T-cell (primary cell): ENCODE measurements at regions not wholly inside any gene's neighbourhood (a gene's known extent, or its start where the extent isn't known, plus 50 kb on each side); places are given as distances from the start of the nearest gene placed in this dataset.

ENCODE experiments used
- ATAC-seq, 4 experiments: fragments of 200-7000 bp in 3 of 4; fragments of 150-1000 bp in 1 of 4; cut with Tn5 transposase; replicated peaks in 1 of 4; 1 replicate in 3 of 4; 2 replicates in 1 of 4; pipeline ENCODE4 v1.10.0; 2021; ENCODE audit warnings: moderate library complexity in 3 of 4, mild to moderate bottlenecking in 2 of 4, moderate number of reproducible peaks in 1 of 4
- CTCF ChIA-PET, 2 donors: fragments of 300-600 bp; sonication (Branson Sonifier 250); formaldehyde crosslinking; loops; one replicate each; lab custom pipeline; 2022; ENCODE audit warnings: antibody characterized with exemption in 2 of 2; lab: Charles Lee
- POLR2A ChIA-PET, 2 donors: fragments of 300-600 bp; sonication (Branson Sonifier 250); formaldehyde crosslinking; loops; one replicate each; lab custom pipeline; 2022; ENCODE audit warnings: antibody characterized with exemption in 2 of 2; lab: Charles Lee
- DNase-seq, 35 experiments: peaks; one replicate each; pipeline versions ENCODE4 v3.0.0 to v3.0.0-alpha.2; 2013 to 2023
- H3K27ac ChIP-seq: one replicate; pipeline ENCODE4 v1.5.1; 2013; ENCODE audit warnings: low read length
- H3K27me3 ChIP-seq, 2 experiments: replicated peaks in 1 of 2; 1 replicate in 1 of 2; 2 replicates in 1 of 2; pipeline versions ENCODE4 v1.6.1 to v1.7.0; 2013; ENCODE audit warnings: low read length in 1 of 2, mixed read lengths in 1 of 2; ENCODE audit not compliant: control insufficient read depth in 2 of 2, insufficient read depth in 2 of 2; ENCODE audit errors: extremely low read depth in 1 of 2
- H3K36me3 ChIP-seq, 2 donors: 1 replicate in 1 of 2; 2 replicates in 1 of 2; pipeline versions ENCODE4 v1.6.1 to v1.7.0; 2013; ENCODE audit warnings: low read length in 1 of 2; ENCODE audit not compliant: control insufficient read depth in 2 of 2, insufficient read depth in 1 of 2; ENCODE audit errors: extremely low read depth in 1 of 2
- H3K4me1 ChIP-seq, 2 experiments: 1 replicate in 1 of 2; 2 replicates in 1 of 2; pipeline versions ENCODE4 v1.6.1 to v1.7.0; 2013; ENCODE audit warnings: low read length in 2 of 2, mixed read lengths in 1 of 2; ENCODE audit not compliant: insufficient read depth in 2 of 2, control insufficient read depth in 1 of 2; ENCODE audit errors: extremely low read depth in 1 of 2
- H3K4me3 ChIP-seq, 2 donors: 1 replicate in 1 of 2; 2 replicates in 1 of 2; pipeline versions ENCODE4 v1.5.1 to v1.7.0; 2013; ENCODE audit warnings: mild to moderate bottlenecking in 2 of 2, low read length in 1 of 2, moderate library complexity in 1 of 2; ENCODE audit not compliant: control insufficient read depth in 1 of 2; ENCODE audit errors: extremely low read depth in 1 of 2
- H3K9me3 ChIP-seq: 2 replicates; pipeline ENCODE4 v1.7.0; 2013
- H3K27ac Mint-ChIP-seq, 2 donors: one replicate each; pipeline ENCODE4 v1.8.0; 2020 to 2021; ENCODE audit warnings: mild to moderate bottlenecking in 2 of 2, mixed read lengths in 2 of 2
- H3K27me3 Mint-ChIP-seq, 2 donors: one replicate each; pipeline ENCODE4 v1.8.0; 2021 to 2022; ENCODE audit warnings: mixed read lengths in 2 of 2
- H3K36me3 Mint-ChIP-seq: one replicate; pipeline ENCODE4 v1.8.0; 2021; ENCODE audit warnings: mixed read lengths
- H3K4me1 Mint-ChIP-seq, 3 donors: one replicate each; pipeline ENCODE4 v1.8.0; 2020 to 2022; ENCODE audit warnings: mixed read lengths in 3 of 3, mild to moderate bottlenecking in 1 of 3
- H3K4me3 Mint-ChIP-seq, 3 donors: one replicate each; pipeline ENCODE4 v1.8.0; 2020 to 2022; ENCODE audit warnings: mild to moderate bottlenecking in 3 of 3, mixed read lengths in 3 of 3, moderate library complexity in 3 of 3
- H3K9me3 Mint-ChIP-seq, 3 donors: one replicate each; pipeline ENCODE4 v1.8.0; 2020 to 2022; ENCODE audit warnings: mixed read lengths in 3 of 3
- WGBS: methylation state at CpG from one replicate; pipeline ENCODE4 v1.1.5; 2013; ENCODE audit warnings: missing lambda C conversion rate; ENCODE audit not compliant: insufficient coverage; 5-methylcytosine and 5-hydroxymethylcytosine counted together

DNA sequence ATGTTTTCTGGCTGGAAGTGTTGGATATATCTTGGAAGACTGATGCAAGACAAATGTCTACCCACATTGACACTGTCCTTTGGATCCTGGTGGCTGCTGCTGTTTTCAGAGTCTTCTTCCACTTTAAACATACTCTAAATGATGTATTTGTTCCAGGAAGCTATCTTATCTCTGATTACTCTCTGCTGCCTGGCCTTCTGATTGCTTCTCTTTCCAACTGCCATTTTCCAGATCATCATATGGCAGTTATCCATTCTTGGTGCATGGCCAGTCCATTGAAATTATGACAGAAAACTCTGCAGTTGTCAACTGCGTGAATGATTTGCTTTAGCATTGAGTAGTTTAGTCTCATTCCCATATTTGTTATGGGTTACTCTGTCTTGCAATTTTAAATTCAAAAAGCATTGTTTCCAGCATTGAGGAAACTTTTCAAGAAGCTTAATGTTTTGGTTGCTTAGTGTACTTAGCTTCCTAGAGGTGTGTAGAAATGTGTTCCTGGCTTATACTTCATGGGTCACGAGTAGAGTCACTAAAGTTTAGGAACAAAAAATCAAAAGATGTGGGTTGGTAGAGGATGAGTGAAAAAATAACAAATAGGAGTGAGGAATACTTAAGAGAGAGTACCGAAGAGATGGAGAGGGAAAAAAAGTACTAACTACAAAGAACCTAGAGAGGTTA, 268.3 kb upstream of the MTPN start:
- Mint-ChIP-seq H3K4me3 (no peak overlapping the region), H3K9me3 (peaks cover 0 to 11% (median 8%) of the 10 kb centered on the region in 3 donors), H3K36me3 (peaks cover 31% of the 10 kb centered on the region), H3K27ac (no peak overlapping the region), H3K4me1 (no peaks in the 10 kb centered on the region), H3K27me3 (no peaks in the 10 kb centered on the region)
- Histone ChIP-seq H3K27me3 (no peaks in the 10 kb centered on the region), H3K36me3 (no peaks in the 10 kb centered on the region), H3K27ac (no peak overlapping the region), H3K4me1 (no peaks in the 10 kb centered on the region), H3K9me3 (no peaks in the 10 kb centered on the region), H3K4me3 (no peak overlapping the region)
- 56% methylated on average over 1 of the region's 3 CpGs for WGBS
- ChIA-PET POLR2A (no interaction called here), CTCF (no interaction called here)
- ATAC-seq = no peak
- no peak for DNase-seq

DNA sequence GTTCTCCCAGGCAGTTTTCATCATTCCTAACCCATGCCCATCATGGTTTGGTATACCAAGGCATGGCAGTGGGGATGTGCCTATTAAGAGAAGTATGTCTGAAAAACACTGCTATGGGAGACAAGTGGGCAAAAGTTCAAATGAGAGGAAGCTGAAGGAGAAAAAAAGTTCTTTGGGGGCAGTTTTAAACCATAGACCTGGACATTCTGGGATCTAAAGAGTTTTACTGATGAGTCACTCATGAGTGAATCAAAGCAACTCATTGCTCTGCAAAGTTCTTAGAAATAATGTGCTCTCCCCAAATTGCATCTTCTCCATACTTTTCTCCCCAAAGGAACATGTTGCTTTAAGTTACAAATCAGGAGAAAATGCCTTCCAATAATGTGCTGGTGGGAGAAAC, 256.9 kb upstream of the MTPN start:
- no peaks in the 10 kb centered on the region for H3K4me1 Mint-ChIP-seq
- H3K36me3 ChIP-seq = no peaks in the 10 kb centered on the region
- POLR2A ChIA-PET = no interaction called here
- ATAC-seq = no peak
- no peak overlapping the region for H3K4me3 Mint-ChIP-seq
- no peaks in the 10 kb centered on the region for H3K27me3 ChIP-seq
- H3K9me3 Mint-ChIP-seq = peaks cover 24 to 55% (median 26%) of the 10 kb centered on the region in 3 donors
- no peak overlapping the region for H3K27ac ChIP-seq
- H3K4me1 ChIP-seq = no peaks in the 10 kb centered on the region
- no peak overlapping the region for H3K4me3 ChIP-seq
- peaks cover 12% of the 10 kb centered on the region for H3K36me3 Mint-ChIP-seq
- CTCF ChIA-PET = interaction anchor here in 1 of 2 donors (0.5 kb wide), 1 partner anchor 235 kb away, joined by 3 read pairs; no protein-coding TSS in a partner anchor
- H3K27me3 Mint-ChIP-seq = no peaks in the 10 kb centered on the region
- no peaks in the 10 kb centered on the region for H3K9me3 ChIP-seq
- no peak for DNase-seq
- no peak overlapping the region for H3K27ac Mint-ChIP-seq

DNA sequence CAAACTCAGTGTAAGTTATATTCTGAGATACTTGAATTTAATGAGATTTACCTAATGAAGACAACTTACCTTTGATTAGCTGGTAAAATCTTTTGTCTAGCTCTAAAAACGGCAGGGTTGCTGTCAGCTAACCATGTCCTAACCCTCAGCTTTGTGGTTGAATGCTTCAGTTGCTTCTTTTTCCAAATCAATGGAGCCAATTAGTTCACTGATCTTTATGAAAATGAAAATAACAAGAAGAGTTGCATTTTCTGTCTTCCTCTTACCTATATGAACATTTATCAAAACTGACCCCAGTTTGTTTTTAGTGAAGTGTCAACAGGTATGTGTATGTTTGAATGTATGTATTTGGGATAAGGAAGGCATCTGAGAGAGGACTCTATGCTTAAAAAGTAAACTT, 253.1 kb upstream of the MTPN start:
- ChIA-PET POLR2A (no interaction called here), CTCF (no interaction called here)
- Histone ChIP-seq H3K27me3 (no peaks in the 10 kb centered on the region), H3K4me3 (no peak overlapping the region), H3K4me1 (no peaks in the 10 kb centered on the region), H3K36me3 (no peaks in the 10 kb centered on the region), H3K27ac (no peak overlapping the region), H3K9me3 (no peaks in the 10 kb centered on the region)
- ATAC-seq (no peak), DNase-seq (no peak)
- peaks cover 3% of the 10 kb centered on the region for H3K36me3 Mint-ChIP-seq
- no peak overlapping the region for H3K27ac Mint-ChIP-seq
- no peaks in the 10 kb centered on the region for H3K27me3 Mint-ChIP-seq
- H3K9me3 Mint-ChIP-seq = peaks cover 16 to 46% (median 18%) of the 10 kb centered on the region in 3 donors
- no peaks in the 10 kb centered on the region for H3K4me1 Mint-ChIP-seq
- no CpG with 5 or more reads among the region's 1 CpG for WGBS
- H3K4me3 Mint-ChIP-seq = no peak overlapping the region

DNA sequence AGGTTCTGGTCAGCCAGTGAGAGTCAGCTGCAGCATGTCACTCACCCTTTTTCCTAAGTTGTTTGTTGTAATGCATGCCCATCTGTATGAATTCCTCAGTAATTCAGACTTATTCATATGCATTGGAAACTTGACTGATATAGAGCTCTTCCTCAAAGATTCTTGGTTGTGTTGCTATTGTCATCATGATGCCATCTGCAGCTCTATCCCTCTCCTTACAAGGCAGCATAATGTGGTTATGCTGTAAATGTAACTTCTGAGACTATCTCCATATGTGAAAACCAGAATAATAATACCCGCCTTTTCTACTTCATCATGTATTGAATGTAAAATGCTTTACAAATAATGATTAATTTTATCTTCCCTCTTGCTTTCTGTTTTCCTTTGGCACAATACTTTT, 252.6 kb upstream of the MTPN start:
- ATAC-seq (no peak), DNase-seq (no peak)
- Mint-ChIP-seq H3K4me3 (no peak overlapping the region), H3K4me1 (no peaks in the 10 kb centered on the region), H3K9me3 (peaks cover 16 to 43% (median 17%) of the 10 kb centered on the region in 3 donors), H3K27me3 (no peaks in the 10 kb centered on the region), H3K27ac (no peak overlapping the region), H3K36me3 (peaks cover 3% of the 10 kb centered on the region)
- no peak overlapping the region for H3K4me3 ChIP-seq
- H3K27ac ChIP-seq = no peak overlapping the region
- ChIA-PET POLR2A (no interaction called here), CTCF (no interaction called here)
- no peaks in the 10 kb centered on the region for H3K36me3 ChIP-seq
- no peaks in the 10 kb centered on the region for H3K27me3 ChIP-seq
- no peaks in the 10 kb centered on the region for H3K9me3 ChIP-seq
- WGBS = no CpG with 5 or more reads among the region's 1 CpG
- H3K4me1 ChIP-seq = no peaks in the 10 kb centered on the region

DNA sequence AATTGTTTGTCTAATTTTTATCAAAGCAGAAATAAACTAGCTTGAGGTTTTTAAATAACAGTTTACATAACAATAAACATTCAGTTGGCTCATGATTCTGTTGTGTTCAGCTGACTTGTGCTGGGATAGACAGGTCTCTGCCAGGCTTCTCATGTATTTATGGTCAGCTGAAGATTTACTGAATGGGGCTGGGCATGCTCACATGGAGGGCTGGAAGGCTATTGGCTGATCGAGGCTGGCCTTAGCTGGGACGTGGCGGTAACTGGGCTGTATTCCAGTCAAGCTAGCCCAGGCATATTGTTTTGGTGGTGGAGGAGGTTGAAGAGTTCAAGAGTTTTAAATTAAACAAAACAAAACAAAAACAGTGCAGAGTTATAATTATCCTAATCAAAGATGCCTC, 251.0 kb upstream of the MTPN start:
- no peak for ATAC-seq
- Histone ChIP-seq H3K27ac (no peak overlapping the region), H3K27me3 (no peaks in the 10 kb centered on the region), H3K36me3 (no peaks in the 10 kb centered on the region), H3K9me3 (no peaks in the 10 kb centered on the region), H3K4me1 (no peaks in the 10 kb centered on the region), H3K4me3 (no peak overlapping the region)
- H3K9me3 Mint-ChIP-seq = peaks cover 17 to 44% (median 24%) of the 10 kb centered on the region in 3 donors
- H3K4me3 Mint-ChIP-seq = no peak overlapping the region
- no peak for DNase-seq
- WGBS = no CpG with 5 or more reads among the region's 3 CpGs
- POLR2A ChIA-PET = no interaction called here
- H3K27ac Mint-ChIP-seq = no peak overlapping the region
- H3K36me3 Mint-ChIP-seq = peaks cover 3% of the 10 kb centered on the region
- H3K27me3 Mint-ChIP-seq = no peaks in the 10 kb centered on the region
- CTCF ChIA-PET = no interaction called here
- H3K4me1 Mint-ChIP-seq = no peaks in the 10 kb centered on the region

DNA sequence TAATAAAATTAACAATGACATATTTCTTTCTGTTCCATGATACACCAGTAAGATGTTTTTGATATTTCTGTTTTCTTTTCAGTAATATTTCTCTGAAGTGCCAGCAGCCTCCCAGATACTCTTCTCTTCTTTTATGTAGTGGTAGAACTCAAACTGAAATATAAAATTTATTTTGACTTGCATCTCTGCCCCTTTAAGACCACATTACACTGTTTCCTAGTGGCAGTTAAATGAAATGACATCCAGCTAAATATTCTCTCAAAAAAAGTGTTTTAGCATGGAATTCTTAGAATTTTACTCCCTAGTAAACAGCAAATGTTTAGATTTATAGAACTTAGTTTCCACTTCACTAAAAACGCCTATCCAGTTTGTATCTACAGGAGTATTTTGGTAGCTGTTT, 237.2 kb upstream of the MTPN start:
- no peaks in the 10 kb centered on the region for H3K27me3 Mint-ChIP-seq
- DNase-seq (no peak), ATAC-seq (no peak)
- ChIA-PET POLR2A (interaction anchor here in 1 of 2 donors (0.6 kb wide), 1 partner anchor 302 kb away, joined by 3 read pairs; no protein-coding TSS in a partner anchor), CTCF (no interaction called here)
- H3K36me3 Mint-ChIP-seq = peaks cover 22% of the 10 kb centered on the region
- H3K27ac Mint-ChIP-seq = no peak overlapping the region
- H3K9me3 Mint-ChIP-seq = peaks cover 0 to 16% (median 4%) of the 10 kb centered on the region in 3 donors
- H3K4me1 Mint-ChIP-seq = no peaks in the 10 kb centered on the region
- no peaks in the 10 kb centered on the region for H3K36me3 ChIP-seq
- no peak overlapping the region for H3K4me3 Mint-ChIP-seq
- H3K9me3 ChIP-seq = no peaks in the 10 kb centered on the region
- no peak overlapping the region for H3K4me3 ChIP-seq
- H3K4me1 ChIP-seq = no peaks in the 10 kb centered on the region
- H3K27ac ChIP-seq = no peak overlapping the region
- no CpG with 5 or more reads among the region's 1 CpG for WGBS
- H3K27me3 ChIP-seq = no peaks in the 10 kb centered on the region

- ATAC-seq = no peak
- Mint-ChIP-seq H3K4me1 (no peaks in the 10 kb centered on the region), H3K36me3 (peaks cover 24% of the 10 kb centered on the region), H3K27me3 (no peaks in the 10 kb centered on the region), H3K9me3 (peaks cover 0 to 9% (median 3%) of the 10 kb centered on the region in 3 donors), H3K27ac (no peak overlapping the region), H3K4me3 (no peak overlapping the region)
- Histone ChIP-seq H3K4me1 (no peaks in the 10 kb centered on the region), H3K9me3 (no peaks in the 10 kb centered on the region), H3K27me3 (no peaks in the 10 kb centered on the region), H3K4me3 (no peak overlapping the region), H3K36me3 (no peaks in the 10 kb centered on the region), H3K27ac (no peak overlapping the region)
- POLR2A ChIA-PET = no interaction called here
- CTCF ChIA-PET = no interaction called here
- DNase-seq = no peak
- WGBS = 75% methylated on average over 2 of the region's 12 CpGs
These were observed 235.9 kb upstream of the MTPN start for GRCh38 chr7:136213012-136213411.
